ENCODE measurements at regions not wholly inside any gene's neighbourhood (a gene's known extent, or its start where the extent isn't known, plus 50 kb on each side); places are given as distances from the start of the nearest gene placed in this dataset.

DNA sequence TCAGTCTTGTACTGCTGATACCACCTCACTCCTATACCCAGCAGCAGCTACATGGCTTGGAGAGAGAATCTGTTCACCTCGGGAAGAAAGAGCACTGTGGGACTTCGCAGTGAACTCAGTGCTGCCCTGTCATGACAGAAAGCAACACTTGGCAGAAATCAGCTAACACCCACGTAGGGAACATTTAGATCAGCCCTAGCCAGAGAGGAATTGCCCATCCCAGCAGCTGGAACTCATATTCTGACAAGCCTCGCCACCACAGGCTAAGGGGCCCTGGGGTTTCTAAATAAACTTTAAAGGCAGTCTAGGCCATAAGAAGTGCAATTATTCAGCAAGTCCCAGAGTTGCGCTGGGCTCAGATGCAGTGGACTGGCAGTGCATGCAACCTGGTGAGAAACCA, 1266.8 kb downstream of the GRIK2 start:
- Histone ChIP-seq H3K4me1 (no peaks in the 10 kb centered on the region), H3K27me3 (no peaks in the 10 kb centered on the region), H3K9me3 (no peaks in the 10 kb centered on the region), H3K27ac (no peak overlapping the region), H3K4me3 (no peak overlapping the region), H3K36me3 (ENCODE audit: low read depth, missing control alignments) (no peaks in the 10 kb centered on the region)
- DNase-seq: no peak
- WGBS, 2 donors: 45 to 46% methylated on average over 2 to 5 of the region's 5 CpGs
- TF ChIP-seq CTCF (IDR thresholded peaks at IDR 0.05) (no peak), POLR2A (IDR thresholded peaks at IDR 0.05) (no peak)
- intact Hi-C loops (cut with DNase I; ENCODE audit: low total_unique reads): no loop called here

GRCh38 chr6:102655823-102656222, 1262.3 kb downstream of the GRIK2 start:
- 86 to 90% methylated on average over 1 of the region's 1 CpG for WGBS, 2 donors
- no peak overlapping the region for H3K27ac ChIP-seq
- no peak for DNase-seq
- no peaks in the 10 kb centered on the region for H3K9me3 ChIP-seq
- H3K4me1 ChIP-seq: no peaks in the 10 kb centered on the region
- no peaks in the 10 kb centered on the region for H3K36me3 ChIP-seq (ENCODE audit: low read depth, missing control alignments)
- H3K4me3 ChIP-seq: no peak overlapping the region
- no peaks in the 10 kb centered on the region for H3K27me3 ChIP-seq
- intact Hi-C loops (cut with DNase I; ENCODE audit: low total_unique reads): no loop called here
- TF ChIP-seq CTCF (IDR thresholded peaks at IDR 0.05): no peak
- no peak for TF ChIP-seq POLR2A (IDR thresholded peaks at IDR 0.05)

DNA sequence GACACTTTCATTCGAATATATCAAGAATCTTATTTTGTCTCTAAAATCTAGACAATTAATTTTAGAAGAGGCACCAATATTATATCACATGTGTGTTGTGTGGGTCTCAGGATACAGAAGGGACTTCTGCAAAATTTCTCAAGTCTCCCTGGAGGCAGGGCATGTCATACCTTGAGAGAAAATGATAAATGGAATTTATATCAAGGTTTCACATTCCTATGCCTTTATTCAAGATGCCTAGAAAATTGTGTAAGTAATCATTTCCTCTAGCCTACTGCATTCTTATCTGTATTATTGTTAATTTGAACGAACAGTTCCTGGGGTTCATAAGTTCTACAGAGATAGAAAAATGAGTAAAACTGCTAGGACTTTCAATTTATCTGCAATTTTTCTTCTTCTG, 1247.9 kb downstream of the GRIK2 start:
- Histone ChIP-seq H3K36me3 (ENCODE audit: low read depth, missing control alignments) (no peaks in the 10 kb centered on the region), H3K4me3 (no peak overlapping the region), H3K27me3 (no peaks in the 10 kb centered on the region), H3K4me1 (no peaks in the 10 kb centered on the region), H3K27ac (no peak overlapping the region), H3K9me3 (no peaks in the 10 kb centered on the region)
- TF ChIP-seq POLR2A (IDR thresholded peaks at IDR 0.05): no peak
- TF ChIP-seq CTCF (IDR thresholded peaks at IDR 0.05): no peak
- intact Hi-C loops (cut with DNase I; ENCODE audit: low total_unique reads): no loop called here
- no peak for DNase-seq
- WGBS, 2 donors: 55 to 64% methylated on average over 2 of the region's 2 CpGs

DNA sequence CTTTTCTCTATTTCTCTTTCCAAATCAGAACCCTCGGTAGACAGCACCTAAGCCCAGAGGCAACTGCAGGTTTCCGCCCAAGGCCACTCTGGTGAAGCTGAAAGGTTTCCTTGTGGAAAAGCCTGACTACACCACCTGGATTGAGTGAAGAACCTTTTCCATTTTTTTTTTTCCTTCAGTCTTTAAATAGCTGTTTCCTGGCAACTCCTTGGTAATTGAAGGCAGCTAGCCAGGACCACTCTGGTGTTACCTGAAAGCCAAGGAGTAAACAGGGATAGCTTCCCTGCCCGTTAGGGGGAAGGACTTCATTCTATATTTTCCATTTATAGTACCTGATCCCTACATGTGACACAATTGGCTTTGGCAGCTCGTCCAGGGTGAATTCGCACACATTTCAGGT, 1238.4 kb downstream of the GRIK2 start:
- DNase-seq: no peak
- intact Hi-C loops (cut with DNase I; ENCODE audit: low total_unique reads): no loop called here
- no peaks in the 10 kb centered on the region for H3K27me3 ChIP-seq
- no peak overlapping the region for H3K4me3 ChIP-seq
- no peaks in the 10 kb centered on the region for H3K4me1 ChIP-seq
- no peak overlapping the region for H3K27ac ChIP-seq
- H3K36me3 ChIP-seq (ENCODE audit: low read depth, missing control alignments): no peaks in the 10 kb centered on the region
- TF ChIP-seq POLR2A (IDR thresholded peaks at IDR 0.05) (no peak), CTCF (IDR thresholded peaks at IDR 0.05) (no peak)
- WGBS, 2 donors: 83 to 90% methylated on average over 5 of the region's 5 CpGs
- H3K9me3 ChIP-seq: no peaks in the 10 kb centered on the region

DNA sequence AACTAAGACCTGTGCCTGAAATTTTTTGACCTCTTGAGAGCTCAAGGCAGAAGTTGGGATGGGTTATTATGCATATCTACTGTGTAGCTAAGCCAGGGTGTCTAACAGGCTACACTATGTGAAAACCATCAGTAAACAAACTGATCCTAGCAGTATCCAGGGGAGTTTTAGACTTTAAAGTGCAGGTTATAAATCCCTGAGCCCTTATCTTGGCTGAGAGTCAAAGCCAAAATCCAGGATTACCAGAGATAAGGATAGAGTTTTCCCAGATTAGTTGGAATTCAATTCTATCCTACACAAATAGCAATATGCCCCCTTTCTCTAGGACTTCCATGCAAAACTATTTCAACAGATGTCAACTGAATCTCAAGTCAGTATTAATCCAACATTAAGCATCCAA, 1229.7 kb downstream of the GRIK2 start:
- no peak overlapping the region for H3K27ac ChIP-seq
- TF ChIP-seq POLR2A (IDR thresholded peaks at IDR 0.05) (no peak), CTCF (IDR thresholded peaks at IDR 0.05) (no peak)

More for the DNA sequence above, 1229.7 kb downstream of the GRIK2 start:
- H3K4me1 ChIP-seq: no peaks in the 10 kb centered on the region
- intact Hi-C loops (cut with DNase I; ENCODE audit: low total_unique reads): no loop called here
- no peaks in the 10 kb centered on the region for H3K9me3 ChIP-seq
- no peaks in the 10 kb centered on the region for H3K27me3 ChIP-seq
- no peaks in the 10 kb centered on the region for H3K36me3 ChIP-seq (ENCODE audit: low read depth, missing control alignments)
- H3K4me3 ChIP-seq: no peak overlapping the region
- DNase-seq: no peak

All from testis (tissue), 2 donors.